LoVo (cell line): ENCODE measurements at regions not wholly inside any gene's neighbourhood (a gene's known extent, or its start where the extent isn't known, plus 50 kb on each side); places are given as distances from the start of the nearest gene placed in this dataset.
"Not testable (repeated sequence)": the region's sequence is repeated elsewhere in the genome, so short reads cannot be mapped to it uniquely, and the experiment has no call there.

Source experiments
- DNase-seq: peaks from one replicate; pipeline ENCODE4 v3.0.0-alpha.2; 2016; ENCODE audit warnings: low spot score

DNA sequence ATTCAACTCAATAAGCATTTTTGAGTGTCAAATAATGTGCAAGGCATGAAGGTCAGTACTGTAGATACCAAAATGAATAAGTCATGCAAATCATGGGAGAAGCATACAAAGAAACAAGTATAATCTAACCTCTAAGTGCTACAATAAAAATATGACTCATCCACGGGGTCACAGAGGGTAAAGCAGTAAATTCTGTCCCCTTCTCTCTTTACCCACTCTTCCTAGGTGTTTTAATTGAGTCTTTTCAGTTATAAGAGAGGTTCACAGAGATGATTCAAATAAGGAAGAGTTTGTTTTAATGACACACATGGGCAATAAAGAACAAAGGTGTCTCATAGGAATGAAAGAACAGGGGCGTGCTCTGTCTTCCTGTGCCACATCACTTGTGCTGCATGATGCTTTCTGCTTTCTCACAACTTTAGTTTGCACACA, 71.5 kb upstream of the DAAM1 start:
- peak; percentile 90 for DNase-seq

DNA sequence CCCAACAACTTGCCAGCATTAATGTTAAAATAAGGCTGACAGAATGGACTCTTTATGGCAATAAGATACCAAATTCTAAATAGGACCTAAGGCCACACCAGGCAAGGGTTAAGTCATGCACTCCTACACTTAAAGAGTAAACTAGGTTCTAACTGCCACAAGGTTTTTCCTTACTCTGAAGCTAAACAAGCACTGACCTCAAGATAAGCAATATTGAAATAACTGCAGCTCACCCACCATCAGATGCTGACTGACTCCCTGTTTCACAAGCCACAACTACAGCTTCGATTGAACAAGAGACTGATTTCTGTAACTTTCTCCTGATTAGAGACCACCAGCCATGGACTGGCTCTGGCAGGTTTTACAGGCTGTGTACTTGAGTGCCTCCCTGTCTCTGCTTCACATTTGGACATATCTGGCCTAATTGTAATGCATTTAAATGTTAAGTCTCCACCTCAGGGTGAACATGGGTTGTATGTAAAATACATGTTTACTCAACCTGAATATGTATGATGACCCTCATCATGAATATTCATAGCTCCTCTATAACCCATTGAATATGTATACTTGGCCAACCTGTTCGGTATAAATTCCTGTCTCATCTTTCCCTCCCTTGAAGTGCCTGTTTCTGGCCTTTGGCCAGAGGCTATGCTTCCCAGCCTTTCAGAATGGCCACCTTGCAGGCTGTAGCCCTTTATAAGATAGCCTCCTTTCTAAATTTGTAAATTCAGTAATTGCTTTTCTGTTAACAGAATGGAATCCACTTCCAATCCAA, 70.5 kb upstream of the DAAM1 start:
- DNase-seq, result no peak

DNA sequence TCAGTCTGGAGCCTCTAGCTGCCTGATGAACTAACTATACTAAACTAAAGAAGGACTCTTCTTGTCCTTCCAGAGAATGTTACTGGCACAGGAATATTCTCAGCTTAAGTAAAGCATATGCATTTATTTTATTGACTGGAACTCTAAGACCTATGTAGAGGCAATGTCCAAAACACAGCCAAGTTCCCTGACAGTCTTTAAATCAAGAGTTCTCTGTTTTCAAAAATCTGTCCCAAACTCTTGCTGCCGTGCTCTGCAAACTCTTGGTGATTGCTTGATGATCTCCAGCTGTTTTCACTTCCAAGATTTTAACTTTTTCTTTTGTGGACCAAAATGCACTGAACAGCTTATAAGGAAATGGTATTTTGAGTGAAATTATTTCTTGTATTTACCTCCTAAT, 67.5 kb upstream of the DAAM1 start:
- no peak for DNase-seq

DNA sequence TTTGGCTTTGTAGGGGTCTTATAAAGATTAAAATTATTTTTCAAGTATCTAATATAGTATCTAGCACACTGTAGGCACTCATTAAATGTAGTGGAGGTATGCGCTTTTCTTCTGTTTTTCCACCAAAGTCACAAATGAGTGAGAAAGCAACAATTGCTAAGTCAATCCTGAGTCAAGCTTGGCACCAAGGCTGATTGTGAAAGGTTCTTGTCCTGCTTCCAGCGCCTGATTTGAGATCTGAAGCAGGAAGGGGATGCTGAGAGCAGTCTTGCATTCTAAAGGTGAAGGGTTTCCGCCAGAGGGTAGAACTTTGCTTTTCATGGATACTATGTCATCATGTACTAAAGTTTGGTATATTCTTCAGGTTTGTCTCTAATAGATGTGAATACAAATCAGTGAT, 64.9 kb upstream of the DAAM1 start:
- no peak for DNase-seq

DNA sequence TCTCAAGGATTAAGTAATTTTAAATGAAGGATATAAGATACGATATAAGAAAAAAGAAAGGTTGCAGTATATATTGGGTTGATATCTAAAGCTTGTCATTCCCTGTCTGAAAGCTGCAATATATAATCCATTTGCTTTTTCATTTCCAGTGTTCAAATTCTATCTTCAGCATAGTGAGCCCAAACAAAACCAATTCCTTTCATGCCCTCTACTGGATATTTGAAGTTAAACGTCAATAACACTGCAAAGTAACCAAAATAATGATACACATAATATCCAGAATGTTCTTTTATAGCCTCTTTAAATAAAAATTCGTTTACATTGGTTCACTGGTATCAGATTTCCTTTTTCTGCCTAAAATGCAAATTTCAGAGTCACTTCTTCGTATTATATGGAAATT, 64.5 kb upstream of the DAAM1 start:
- peak; percentile 23 for DNase-seq

DNA sequence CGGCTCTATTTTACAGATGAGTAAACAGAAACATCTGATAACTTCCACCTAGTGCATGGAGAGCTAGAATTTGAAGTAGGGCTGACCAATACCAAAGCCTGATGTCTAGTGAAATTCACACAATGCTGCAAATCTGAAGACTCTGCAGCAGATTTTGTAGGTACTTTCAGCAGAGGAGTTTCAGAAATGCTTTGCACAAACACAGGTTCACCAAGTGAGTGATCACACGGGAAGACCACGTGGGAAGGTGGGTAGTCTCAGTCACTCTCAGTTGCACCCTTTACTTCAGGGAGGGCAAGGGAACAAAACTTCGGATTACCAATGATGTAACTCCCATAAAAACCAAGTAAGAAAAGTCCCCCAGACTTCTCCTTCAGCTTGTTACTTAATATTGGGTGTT, 63.3 kb upstream of the DAAM1 start:
- DNase-seq, result no peak

DNA sequence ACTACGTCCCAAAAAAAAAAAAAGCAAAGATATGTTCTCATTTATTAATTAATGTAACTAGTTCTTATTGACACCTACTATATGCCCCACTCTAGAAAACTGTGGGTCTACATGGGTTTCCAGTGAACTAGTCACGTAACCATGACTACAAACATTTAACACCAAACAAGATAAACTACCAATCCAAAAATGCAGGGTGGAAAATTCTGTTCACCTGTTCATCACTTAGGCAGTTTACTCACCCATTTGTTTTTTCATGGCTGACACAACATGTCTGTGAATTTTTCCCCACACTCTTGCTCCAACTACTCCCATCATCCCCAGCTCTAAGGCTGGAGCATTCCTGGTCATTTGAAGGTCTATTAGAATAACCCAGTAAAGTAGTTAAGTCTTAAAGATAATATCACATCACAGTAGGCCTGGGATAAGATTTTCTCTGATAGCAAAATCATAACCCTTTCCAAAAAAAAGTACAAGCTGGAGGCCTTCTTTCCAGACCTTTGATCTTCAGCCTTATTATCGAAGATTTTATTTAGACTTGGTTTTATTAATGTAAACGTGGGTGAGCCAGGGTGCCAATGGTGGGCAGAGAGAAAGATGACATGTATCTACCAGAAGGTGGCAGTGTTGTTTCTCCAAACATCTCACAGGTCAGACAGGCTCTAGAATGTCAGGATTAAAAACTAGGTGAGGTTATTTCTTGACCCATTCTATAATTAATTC, 61.6 kb upstream of the DAAM1 start:
- peak; percentile 73 for DNase-seq

DNA sequence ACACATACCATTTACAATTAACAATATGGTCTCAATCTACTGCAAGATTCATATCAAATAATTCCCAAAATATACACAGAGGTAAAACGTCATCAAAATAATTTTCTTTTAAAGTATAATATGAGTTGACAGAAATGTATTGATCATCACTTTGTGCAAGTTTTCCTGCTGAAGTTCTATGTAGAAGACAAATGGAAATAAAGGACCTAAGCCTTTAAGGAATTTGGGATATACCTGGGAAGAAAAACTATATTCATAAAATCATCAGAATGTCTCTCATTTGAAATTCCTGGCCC, 61.1 kb upstream of the DAAM1 start:
- no peak for DNase-seq

DNA sequence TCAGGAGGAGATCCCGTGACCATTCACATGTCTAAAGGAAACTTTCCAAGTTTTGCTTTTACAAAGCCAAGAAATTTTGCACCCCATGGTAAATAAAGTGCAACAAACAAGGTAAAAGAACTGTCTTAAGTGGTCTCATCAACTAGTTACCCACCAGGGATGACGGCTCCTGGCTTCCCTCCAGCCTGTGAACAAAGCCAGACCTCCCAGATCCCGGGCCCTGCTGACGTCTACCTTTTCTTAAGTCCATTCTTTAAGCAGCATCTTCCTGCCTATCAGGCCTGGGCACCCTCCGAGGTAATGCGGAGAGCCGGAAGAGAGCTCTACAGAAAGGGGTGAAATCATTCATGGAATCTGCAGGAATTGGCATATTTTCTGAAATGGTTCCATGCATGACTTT, 58.0 kb upstream of the DAAM1 start:
- DNase-seq, result no peak

DNA sequence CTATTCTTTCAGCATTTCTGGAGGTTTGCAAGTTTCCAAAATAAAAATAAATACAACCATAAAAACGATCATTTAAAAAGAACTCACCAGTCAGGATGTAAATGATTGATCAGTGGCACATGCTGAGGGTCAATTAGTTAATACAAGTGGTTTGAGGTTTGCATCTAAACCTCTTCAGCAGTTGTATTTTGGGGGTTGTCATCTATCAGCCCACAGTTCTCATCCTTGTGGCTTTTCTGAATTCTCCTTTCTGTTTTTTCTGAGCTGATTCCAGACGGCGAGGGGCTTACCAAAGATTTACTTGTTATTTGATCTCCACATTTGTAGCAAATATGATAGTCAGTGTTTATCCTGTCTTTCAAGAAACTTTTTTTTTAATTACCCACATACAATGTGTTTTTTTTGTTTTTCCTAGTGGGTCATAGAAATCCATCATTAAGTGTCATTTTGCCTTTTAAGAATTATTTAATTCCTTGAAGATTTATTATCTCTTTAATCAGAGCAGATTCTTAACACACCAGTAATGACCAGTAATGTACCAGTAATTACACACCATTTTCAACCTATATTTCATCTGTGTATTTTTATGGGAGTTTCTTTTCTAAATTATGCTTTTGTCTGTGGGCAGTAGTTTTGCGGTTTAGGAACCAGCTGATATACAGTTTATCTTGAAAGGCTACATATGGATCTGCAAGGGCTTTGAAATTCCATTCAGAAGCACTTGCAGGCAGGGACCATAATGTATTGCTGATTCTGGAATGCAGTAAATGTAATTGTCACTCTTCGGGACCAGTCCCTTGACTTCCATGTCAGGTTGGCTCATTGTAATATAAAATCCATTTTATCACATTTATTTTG, 56.3 kb upstream of the DAAM1 start:
- no peak for DNase-seq

DNA sequence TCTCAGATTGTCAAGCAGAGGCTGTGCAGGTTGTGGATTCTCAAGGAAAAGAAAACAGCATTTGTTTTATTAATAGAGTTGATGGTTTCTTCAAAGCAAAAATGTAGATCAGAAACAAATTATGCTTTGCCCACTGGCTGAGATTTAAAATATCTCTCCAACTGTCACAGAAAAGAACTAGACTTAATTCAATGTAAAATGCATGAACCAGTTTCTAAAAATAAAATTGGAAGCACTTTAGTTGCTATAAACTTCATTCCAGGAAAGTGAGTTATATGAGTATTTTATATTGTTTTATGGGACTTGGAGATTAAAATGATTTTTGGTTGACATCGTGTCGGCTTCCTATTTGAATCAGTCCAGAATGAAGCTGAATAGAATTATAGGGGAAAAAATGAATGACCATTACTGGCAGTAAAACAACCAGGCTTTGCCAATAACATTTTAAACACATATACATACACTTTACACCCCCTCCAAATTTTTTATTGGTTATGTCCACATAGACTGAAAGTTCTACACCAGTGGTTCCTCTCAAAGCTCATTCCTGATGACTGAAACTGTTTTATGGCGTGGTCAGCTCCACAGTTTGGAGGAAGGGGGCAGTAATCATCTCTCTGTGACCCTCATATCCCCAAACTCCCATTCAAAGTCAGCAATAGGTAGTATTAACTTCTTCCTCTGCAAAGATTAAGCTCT, 55.5 kb upstream of the DAAM1 start:
- DNase-seq, result no peak

DNA sequence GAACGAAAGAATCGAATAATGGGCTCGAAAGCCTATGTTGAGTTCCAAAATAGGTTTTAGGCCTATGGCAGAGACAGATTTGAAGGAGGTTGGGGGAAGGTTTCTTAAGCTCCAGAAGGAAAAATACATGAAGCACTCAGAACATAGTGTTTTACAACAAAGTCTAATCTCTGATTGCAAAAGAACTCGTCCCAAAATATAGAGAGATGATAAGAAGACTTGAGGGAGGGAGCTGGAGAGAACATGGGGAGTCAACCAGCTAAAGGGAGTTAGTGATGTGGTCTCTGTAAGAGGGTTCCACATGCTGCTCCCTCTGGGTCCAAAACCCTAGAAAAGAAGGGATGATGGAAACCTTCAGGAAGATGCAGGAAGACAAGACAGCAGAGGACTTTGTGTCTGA, 54.8 kb upstream of the DAAM1 start:
- no peak for DNase-seq

DNA sequence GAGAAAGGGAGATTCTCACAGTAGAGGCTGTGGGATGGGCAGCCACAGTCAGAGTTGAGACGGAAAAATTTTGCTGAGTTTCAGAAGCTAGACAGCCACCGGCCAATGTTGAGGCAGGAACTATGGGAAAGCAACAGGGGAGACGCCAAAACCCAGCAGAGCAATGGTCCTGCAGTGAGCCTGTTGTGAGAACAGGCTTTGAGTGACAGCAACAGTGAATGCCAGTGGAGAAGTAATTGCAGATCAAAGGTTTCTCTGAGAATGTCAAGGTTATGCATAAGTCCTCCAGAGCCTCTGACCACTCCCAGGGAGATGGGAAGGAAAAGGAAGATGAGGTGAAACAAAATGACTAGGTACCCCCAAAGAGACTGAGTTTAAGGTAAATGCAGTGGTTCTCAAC, 54.2 kb upstream of the DAAM1 start:
- no peak for DNase-seq

DNA sequence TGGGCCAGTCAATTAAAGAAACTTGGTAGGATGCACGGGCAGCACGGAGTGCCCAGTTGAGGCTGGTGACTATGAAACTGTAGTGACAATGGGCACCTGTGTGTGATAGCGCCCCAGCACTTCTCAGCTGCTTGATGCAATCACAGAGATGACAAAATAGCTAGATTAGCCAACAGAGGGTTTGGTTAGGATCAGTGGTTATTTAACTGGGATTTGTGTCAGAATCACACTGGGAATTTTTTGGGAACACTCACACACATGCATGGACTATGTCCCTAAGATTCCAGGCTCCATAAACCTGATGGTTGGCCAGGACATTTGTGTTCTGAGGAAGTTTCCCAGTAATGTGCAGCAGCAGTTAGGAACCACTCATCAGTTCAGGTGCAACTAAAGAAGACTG, 51.2 kb upstream of the DAAM1 start:
- no peak for DNase-seq

DNA sequence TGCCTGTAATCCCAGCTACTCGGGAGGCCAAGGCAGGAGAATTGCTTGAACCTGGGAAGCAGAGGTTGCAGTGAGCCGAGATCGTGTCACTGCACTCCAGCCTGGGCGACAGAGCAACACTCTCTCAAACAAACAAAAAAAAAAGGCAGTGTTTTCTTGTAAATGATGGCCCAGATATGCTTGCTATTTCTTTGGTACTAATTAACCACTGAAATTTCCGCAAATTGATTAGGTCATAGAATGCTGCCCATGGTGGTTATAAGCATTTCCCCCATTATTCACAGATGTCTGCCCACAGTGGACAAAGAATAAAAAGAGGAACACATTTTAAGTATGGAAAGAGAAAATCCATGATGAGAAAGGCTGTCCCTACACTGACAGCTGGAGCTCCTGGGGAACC, 49.9 kb upstream of the DAAM1 start:
- DNase-seq, result not testable (repeated sequence)
